A549 (cell line): ENCODE measurements at regions not wholly inside any gene's neighbourhood (a gene's known extent, or its start where the extent isn't known, plus 50 kb on each side); places are given as distances from the start of the nearest gene placed in this dataset.

Experiments used
- ATAC-seq, 2 experiments: fragments of 200-7000 bp in 1 of 2; fragments of >200 bp in 1 of 2; cut with Nextera tagmentation in 1 of 2; cut with Tn5 transposase in 1 of 2; 3 replicates each; pipeline versions ENCODE4 v1.8.0 to v1.9.1; 2018 to 2020; ENCODE audit warnings: mild to moderate bottlenecking in 1 of 2, moderate library complexity in 1 of 2
- CTCF ChIA-PET: fragments of 300-600 bp; sonication (Branson Sonifier 250); formaldehyde crosslinking; extraction: SDS; loops from one replicate; lab custom pipeline; 2021; ENCODE audit warnings: antibody characterized with exemption, inconsistent platforms; lab: Yijun Ruan, JAX
- POLR2A ChIA-PET: fragments of 350-600 bp; formaldehyde crosslinking; extraction: SDS; loops from one replicate; lab custom pipeline; 2021; ENCODE audit warnings: antibody characterized with exemption, inconsistent platforms; lab: Yijun Ruan, JAX
- DNase-seq, 2 experiments: peaks; one replicate each; pipeline versions ENCODE4 v3.0.0 to v3.0.0-alpha.2; 2011 to 2016; ENCODE audit warnings: low read depth in 1 of 2, low spot score in 1 of 2
- FAIRE-seq: peaks from 2 replicates; lab custom pipeline; 2011; peaks lifted over from hg19 to GRCh38; lab: Jason Lieb, UNC
- H3K27ac ChIP-seq, 2 experiments: fragments of >200 bp; sonication (Bioruptor Twin); formaldehyde crosslinking; 3 replicates each; pipeline ENCODE4 v1.5.1; 2016 to 2017
- H3K4me1 ChIP-seq: fragments of >200 bp; sonication (Bioruptor Twin); formaldehyde crosslinking; 3 replicates; pipeline ENCODE4 v1.6.1; 2016
- H3K4me2 ChIP-seq: fragments of >200 bp; sonication (Bioruptor Twin); formaldehyde crosslinking; 3 replicates; pipeline ENCODE4 v1.6.1; 2016
- H3K4me3 ChIP-seq: fragments of >200 bp; sonication (Bioruptor Twin); formaldehyde crosslinking; 3 replicates; pipeline ENCODE4 v1.5.1; 2016
- H3K9me3 ChIP-seq: fragments of >200 bp; sonication (Bioruptor Twin); formaldehyde crosslinking; 3 replicates; pipeline ENCODE4 v1.6.1; 2016
- CBX8 ChIP-seq: fragments of 200-600 bp; sonication (generic); IDR thresholded peaks from 2 replicates; pipeline ENCODE4 v1.6.1; 2016
- CEBPB ChIP-seq, 2 experiments: fragments of >200 bp in 1 of 2; sonication (Bioruptor Twin) in 1 of 2; formaldehyde crosslinking in 1 of 2; IDR thresholded peaks; 2 replicates each; pipeline ENCODE4 v1.6.1; 2012 to 2016
- EHMT2 ChIP-seq: fragments of 200-600 bp; sonication (generic); IDR thresholded peaks from 2 replicates; pipeline ENCODE4 v1.6.1; 2016; ENCODE audit warnings: antibody characterized with exemption, low read depth, mild to moderate bottlenecking, moderate library complexity
- FOSB ChIP-seq: fragments of 250-450 bp; sonication (Bioruptor Pico); IDR thresholded peaks from 2 replicates; pipeline ENCODE4 v1.5.0; 2020; ENCODE audit warnings: mild to moderate bottlenecking, moderate library complexity
- GATA3 ChIP-seq: IDR thresholded peaks from 2 replicates; pipeline ENCODE4 v1.6.1; 2012; ENCODE audit warnings: borderline replicate concordance
- HES2 ChIP-seq: fragments of >200 bp; sonication (Bioruptor Twin); formaldehyde crosslinking; IDR thresholded peaks from 2 replicates; pipeline ENCODE4 v1.6.1; 2016
- HMGXB4 ChIP-seq: fragments of 250-450 bp; sonication (Bioruptor Pico); IDR thresholded peaks from 2 replicates; pipeline ENCODE4 v1.5.0; 2021; ENCODE audit warnings: mild to moderate bottlenecking, moderate library complexity, borderline replicate concordance
- HOXB13 ChIP-seq: fragments of 250-450 bp; sonication (Bioruptor Pico); IDR thresholded peaks from 2 replicates; pipeline ENCODE4 v1.5.0; 2020; ENCODE audit warnings: low read depth, mild to moderate bottlenecking, moderate library complexity
- KDM1A ChIP-seq: fragments of 200-600 bp; sonication (generic); IDR thresholded peaks from 2 replicates; pipeline ENCODE4 v1.6.1; 2016; ENCODE audit warnings: low read depth, mild to moderate bottlenecking
- KDM5A ChIP-seq: fragments of 200-600 bp; sonication (generic); IDR thresholded peaks from 2 replicates; pipeline ENCODE4 v1.6.1; 2016; ENCODE audit warnings: antibody characterized with exemption, mild to moderate bottlenecking
- MAX ChIP-seq: IDR thresholded peaks from 2 replicates; pipeline ENCODE4 v1.6.1; 2012
- NPAS2 ChIP-seq: fragments of 250-450 bp; sonication (Bioruptor Pico); IDR thresholded peaks from 2 replicates; pipeline ENCODE4 v1.8.0; 2022; ENCODE audit warnings: mild to moderate bottlenecking, moderate library complexity, borderline replicate concordance
- PBX3 ChIP-seq: IDR thresholded peaks from 2 replicates; pipeline ENCODE4 v1.6.1; 2012
- REST ChIP-seq: fragments of 200-600 bp; sonication (generic); IDR thresholded peaks from 2 replicates; pipeline ENCODE4 v1.6.1; 2016; ENCODE audit warnings: antibody characterized with exemption, mild to moderate bottlenecking, moderate library complexity
- RNF2 ChIP-seq: fragments of 200-600 bp; sonication (generic); IDR thresholded peaks from 2 replicates; pipeline ENCODE4 v1.6.1; 2016; ENCODE audit warnings: low read depth, mild to moderate bottlenecking, antibody characterized with exemption, moderate library complexity, borderline replicate concordance
- TP53 ChIP-seq: fragments of 250-450 bp; sonication (Bioruptor Pico); IDR thresholded peaks from 2 replicates; pipeline ENCODE4 v1.5.0; 2021; ENCODE audit warnings: mild to moderate bottlenecking, moderate library complexity
- USF2 ChIP-seq: fragments of 450-650 bp; IDR thresholded peaks from 2 replicates; pipeline ENCODE4 v1.6.1; 2014; ENCODE audit warnings: antibody characterized with exemption
- ZFP36 ChIP-seq: fragments of 450-650 bp; IDR thresholded peaks from 2 replicates; pipeline ENCODE4 v1.6.1; 2014; ENCODE audit warnings: borderline replicate concordance; ENCODE audit not compliant: partially characterized antibody
- WGBS: methylation state at CpG from one replicate; pipeline ENCODE4 v1.1.6; 2017; ENCODE audit errors: missing lambda C conversion rate; 5-methylcytosine and 5-hydroxymethylcytosine counted together

GRCh38 chr7:15755061-15755460 is 68.6 kb upstream of the MEOX2 start:
- 30% methylated on average over 2 of the region's 2 CpGs for WGBS
- TF ChIP-seq HMGXB4 (CRISPR knock-in tag) = no peak
- no peak for ATAC-seq
- CTCF ChIA-PET = interaction anchor here (0.7 kb wide), 1 partner anchor 22 kb away, joined by 3 read pairs; no protein-coding TSS in a partner anchor
- no peak for FAIRE-seq
- H3K4me1 ChIP-seq = no peaks in the 10 kb centered on the region
- no peak overlapping the region for H3K4me2 ChIP-seq
- no peak overlapping the region for H3K27ac ChIP-seq
- DNase-seq = no peak
- no peaks in the 10 kb centered on the region for H3K9me3 ChIP-seq
- no peak overlapping the region for H3K4me3 ChIP-seq
- POLR2A ChIA-PET = no interaction called here

- no peak overlapping the region for H3K27ac ChIP-seq
- ChIA-PET POLR2A (no interaction called here), CTCF (interaction anchor here (0.7 kb wide), 1 partner anchor 21 kb away, joined by 3 read pairs; no protein-coding TSS in a partner anchor)
- TF ChIP-seq HES2 = no peak
- no peak for TF ChIP-seq NPAS2
- no peak for TF ChIP-seq RNF2
- TF ChIP-seq CBX8 = no peak
- TF ChIP-seq GATA3 = no peak
- ATAC-seq (no peak), FAIRE-seq (no peak), DNase-seq (no peak)
- no peaks in the 10 kb centered on the region for H3K9me3 ChIP-seq
- no peak overlapping the region for H3K4me2 ChIP-seq
- H3K4me3 ChIP-seq = no peak overlapping the region
- 8% methylated on average over 1 of the region's 1 CpG for WGBS
- no peaks in the 10 kb centered on the region for H3K4me1 ChIP-seq
These were observed 67.5 kb upstream of the MEOX2 start for GRCh38 chr7:15753887-15754579.

- no peak for ATAC-seq
- CTCF ChIA-PET = interaction anchor here (0.7 kb wide), 1 partner anchor 40 kb away, joined by 3 read pairs; no protein-coding TSS in a partner anchor
- 50% methylated on average over 1 of the region's 1 CpG for WGBS
- no peak for FAIRE-seq
- no peak overlapping the region for H3K27ac ChIP-seq
- POLR2A ChIA-PET = no interaction called here
- no peak overlapping the region for H3K4me2 ChIP-seq
- no peaks in the 10 kb centered on the region for H3K9me3 ChIP-seq
- no peaks in the 10 kb centered on the region for H3K4me1 ChIP-seq
- H3K4me3 ChIP-seq = no peak overlapping the region
- no peak for DNase-seq
- TF ChIP-seq USF2 (no peak), ZFP36 (no peak), CEBPB (IDR thresholded peaks at IDR 0.05) (no peak), EHMT2 (no peak), NPAS2 (no peak), MAX (no peak), HMGXB4 (CRISPR knock-in tag) (no peak), TP53 (no peak), PBX3 (no peak), FOSB (CRISPR knock-in tag) (no peak), KDM5A (no peak), CBX8 (no peak), REST (no peak), HOXB13 (CRISPR knock-in tag) (no peak), KDM1A (no peak)
These were observed 65.9 kb upstream of the MEOX2 start for GRCh38 chr7:15752377-15752776.
